CD4-positive, alpha-beta T cell treated with Interleukin-17A for 1 hour (primary cell): ENCODE measurements at regions not wholly inside any gene's neighbourhood (a gene's known extent, or its start where the extent isn't known, plus 50 kb on each side); places are given as distances from the start of the nearest gene placed in this dataset.
"Not testable (repeated sequence)": the region's sequence is repeated elsewhere in the genome, so short reads cannot be mapped to it uniquely, and the experiment has no call there.

ENCODE experiments used
- DNase-seq: peaks from one replicate; pipeline ENCODE4 v3.0.0-alpha.2; 2020

- DNase-seq = no peak
Measured at GRCh38 chr15:62218841-62219240, 53.8 kb upstream of the C2CD4B start.

DNA sequence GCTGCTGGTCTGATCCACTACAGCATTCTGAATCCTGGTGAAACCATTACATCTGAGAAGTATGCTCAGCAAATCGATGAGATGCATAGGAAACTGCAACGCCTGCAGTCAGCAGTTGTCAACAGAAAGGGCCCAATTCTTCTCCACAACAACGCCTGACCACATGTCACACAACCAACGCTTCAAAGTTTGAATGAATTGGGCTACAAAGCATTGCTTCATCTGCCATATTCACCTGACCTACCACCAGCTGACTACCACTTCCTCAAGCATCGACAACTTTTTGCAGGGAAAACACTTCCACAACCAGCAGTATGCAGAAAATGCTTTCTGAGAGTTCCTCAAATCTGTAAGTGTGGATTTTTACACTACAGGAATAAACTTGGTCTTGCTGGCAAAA, 54.7 kb upstream of the C2CD4B start:
- no peak for DNase-seq

DNA sequence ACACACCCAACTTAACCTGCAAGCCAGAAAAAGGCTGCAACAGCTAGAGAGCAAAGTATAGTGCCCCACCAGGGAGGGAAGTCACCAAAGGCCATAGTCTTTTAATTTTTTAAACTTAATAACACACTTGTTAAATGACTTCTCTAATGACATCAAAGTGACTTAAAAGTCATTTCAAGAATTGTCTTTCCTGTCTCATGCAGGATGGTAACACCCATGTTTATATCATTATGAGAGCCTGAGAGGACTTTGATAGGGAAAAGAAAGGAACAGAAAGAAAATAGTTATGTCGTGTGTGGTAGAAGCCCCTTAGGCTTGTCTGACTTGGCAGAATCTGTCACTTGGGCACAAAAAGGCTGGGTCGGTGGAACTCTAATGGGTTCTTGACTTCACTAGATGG, 57.9 kb upstream of the C2CD4B start:
- no peak for DNase-seq

DNA sequence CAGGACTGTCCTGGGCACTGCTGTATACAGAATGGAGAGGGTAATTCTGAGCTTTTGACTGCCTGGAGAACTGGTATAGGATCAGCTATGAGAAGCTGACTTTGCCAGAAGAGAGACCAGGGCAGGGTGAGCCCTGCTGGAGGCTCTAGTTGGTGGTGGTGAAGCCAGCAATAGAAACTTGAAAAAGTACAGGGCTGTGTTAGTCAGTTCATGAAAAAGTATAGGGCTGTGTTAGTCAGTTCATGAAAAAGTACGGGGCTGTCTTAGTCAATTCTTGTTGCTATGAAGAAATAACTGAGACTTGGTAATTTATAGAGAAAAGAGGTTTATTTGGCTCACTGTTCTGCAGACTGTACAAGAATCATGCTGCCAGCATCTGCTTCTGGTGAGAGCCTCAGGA, 63.5 kb upstream of the C2CD4B start:
- no peak for DNase-seq

DNA sequence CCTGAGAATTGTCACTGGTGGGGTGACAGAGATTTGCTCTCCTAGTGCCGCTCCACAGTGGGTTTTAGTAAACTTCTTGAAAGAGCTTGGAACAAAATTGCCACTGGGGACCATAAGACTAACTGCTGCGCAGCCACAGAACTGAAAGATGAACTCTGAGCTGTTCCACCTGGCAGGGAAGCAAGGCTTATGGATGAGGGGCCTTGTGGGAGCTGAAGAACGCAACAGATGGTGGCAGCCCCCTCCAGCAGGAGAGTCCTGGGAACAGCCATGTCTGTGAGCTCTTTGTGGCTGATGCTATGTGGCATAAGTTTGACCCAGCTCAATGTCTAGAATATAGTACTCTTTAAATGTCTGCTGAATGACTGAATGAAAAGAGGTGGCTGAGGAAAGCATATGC, 66.8 kb upstream of the C2CD4B start:
- no peak for DNase-seq

- DNase-seq = no peak
Measured at GRCh38 chr15:62240121-62241096, 75.3 kb upstream of the C2CD4B start.

DNA sequence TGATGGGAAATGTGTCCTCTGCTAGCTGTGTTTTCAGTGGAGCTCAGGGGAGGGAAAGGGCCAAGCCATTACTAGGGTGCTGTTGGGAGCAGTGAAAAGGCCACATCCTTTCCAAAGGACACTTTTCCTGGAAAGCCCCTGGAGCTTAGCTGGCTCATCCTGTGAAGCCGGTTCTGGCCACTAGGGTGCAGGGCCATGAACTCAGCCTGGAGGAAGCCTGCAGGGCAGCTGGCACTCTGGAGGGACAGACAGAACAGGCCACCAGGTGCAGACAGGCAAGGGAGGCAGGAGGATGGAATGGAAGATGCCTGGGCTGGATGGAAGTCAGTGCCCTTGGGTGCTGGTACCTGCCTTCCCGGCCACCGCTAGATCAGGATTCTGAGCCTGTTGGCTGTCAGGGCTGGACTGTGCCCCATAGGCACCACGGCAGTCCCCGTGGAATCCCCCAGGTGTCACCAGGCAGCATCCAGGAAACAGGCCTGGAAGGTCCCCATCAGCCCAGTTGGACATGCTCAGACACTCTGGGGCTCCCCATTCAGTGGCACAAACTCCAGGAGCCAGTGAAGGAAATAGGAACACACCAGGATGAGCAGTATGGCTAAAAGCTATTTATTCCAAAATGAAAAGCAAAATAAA, 76.2 kb upstream of the C2CD4B start:
- no peak for DNase-seq

DNA sequence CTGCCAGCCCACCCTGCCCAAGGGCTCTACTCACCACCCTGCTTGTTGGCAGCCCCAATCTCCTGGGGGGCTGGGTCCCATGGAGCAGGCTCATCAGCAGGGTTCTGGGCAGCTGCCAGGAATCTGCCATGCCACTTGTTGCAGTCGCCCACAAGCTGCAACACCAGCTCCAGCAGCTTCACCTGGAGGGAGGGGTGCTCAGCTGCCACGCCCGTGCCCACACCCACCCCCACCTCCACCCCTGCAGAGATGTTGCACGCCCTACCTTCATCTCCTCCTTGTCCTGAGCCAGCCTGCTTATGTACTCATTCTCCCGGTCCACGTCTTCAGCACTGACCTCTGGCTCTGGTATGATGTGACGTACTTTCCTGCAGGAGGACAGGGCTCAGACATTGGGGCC, 77.9 kb upstream of the C2CD4B start:
- DNase-seq = no peak

DNA sequence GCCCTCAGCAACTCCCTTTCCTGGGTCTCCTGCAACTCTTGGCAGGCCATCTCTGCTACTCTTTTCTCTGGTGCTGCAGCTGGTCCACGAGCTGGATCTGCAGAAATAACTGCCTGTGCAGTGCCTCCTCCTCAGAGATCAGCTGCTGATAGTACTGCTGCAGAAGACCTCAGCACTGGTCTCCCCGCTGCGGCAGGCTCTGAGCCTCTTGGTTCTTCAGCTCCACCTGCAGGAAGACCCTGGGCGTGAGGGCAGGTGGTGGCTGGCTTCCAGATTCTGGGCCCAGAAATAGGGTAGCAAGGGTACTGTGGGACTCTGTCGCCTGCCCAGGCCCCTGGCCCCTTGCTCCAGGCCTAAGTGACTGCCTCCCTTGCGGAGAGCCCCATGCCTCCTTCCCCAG, 79.7 kb upstream of the C2CD4B start:
- no peak for DNase-seq

DNA sequence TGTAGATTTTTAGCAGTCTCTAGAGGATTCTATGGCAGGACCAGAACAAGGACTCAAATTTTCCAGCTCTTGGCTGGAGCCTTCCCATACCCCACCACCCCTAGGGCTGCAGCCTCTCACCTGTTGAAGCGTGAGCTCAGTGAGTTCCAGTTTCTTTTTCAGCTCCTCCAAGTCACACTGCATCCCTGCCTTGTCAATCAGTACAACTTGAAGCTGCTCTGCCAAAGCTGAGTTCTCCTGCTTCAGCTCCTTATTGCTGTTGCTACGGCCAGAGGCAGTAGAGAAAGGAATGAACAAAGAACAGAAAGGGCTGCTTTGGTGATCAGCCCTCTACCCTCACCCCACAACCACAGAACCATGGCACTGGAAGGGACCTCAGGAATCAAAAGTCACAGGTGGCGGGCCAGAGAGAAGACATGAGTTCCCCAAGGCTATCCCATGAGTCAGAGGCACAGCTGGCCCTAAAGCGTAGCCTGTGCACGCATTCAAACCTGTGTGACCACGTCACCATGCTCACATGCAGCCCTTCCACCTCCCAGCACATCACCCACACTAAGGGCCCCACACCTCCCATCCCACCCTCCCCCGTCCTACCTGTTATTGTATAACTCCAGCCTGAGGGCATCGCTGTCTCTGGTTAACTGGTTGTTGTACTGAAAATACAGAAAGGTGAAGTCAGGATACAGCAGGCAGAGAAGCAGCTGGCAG, 83.3 kb upstream of the C2CD4B start:
- no peak for DNase-seq

DNA sequence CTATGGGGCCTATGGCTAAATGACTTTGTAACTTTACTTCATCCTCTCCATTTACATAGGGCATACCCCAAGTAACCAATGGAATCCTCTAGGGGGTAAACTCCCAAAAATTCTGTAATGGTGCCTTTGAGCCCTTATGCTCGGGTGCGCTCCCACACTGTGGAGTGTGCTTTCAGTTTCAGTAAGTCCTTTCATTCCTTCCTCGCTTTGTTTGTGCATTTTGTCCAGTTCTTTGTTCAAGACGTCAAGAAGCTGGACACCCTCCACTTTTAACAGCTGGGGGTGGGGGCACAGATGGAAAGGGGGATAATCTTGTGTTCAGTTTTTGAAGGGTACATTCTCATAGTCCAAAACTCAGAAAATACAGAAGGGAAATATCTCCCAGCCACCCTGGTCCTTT, 84.4 kb upstream of the C2CD4B start:
- no peak for DNase-seq

- no peak for DNase-seq
Measured at GRCh38 chr15:62250186-62250585, 85.1 kb upstream of the C2CD4B start.

GRCh38 chr15:62250978-62251377, 85.9 kb upstream of the C2CD4B start:
- no peak for DNase-seq

DNA sequence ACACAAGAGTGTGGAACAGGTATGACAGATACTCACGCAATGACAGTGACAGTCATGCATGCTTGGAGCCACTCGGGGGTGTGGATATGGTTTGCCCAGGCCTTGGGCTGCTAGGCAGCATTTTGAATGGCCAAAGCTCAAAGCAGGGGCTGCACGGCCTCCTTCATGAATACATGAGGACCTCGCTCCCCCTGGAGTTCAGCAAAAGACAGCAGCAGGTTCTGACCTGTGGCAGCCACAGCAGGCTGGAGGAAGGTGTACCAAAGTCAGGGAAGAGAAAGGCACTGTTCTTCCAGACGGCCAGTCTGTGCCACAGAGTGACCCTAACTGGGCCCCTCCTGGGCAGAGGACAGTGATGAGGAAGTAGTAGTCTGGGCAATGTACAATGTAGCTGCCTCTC, 88.2 kb upstream of the C2CD4B start:
- no peak for DNase-seq

- peak; percentile 46 for DNase-seq
Measured at GRCh38 chr15:62254137-62254934, 89.3 kb upstream of the C2CD4B start.

GRCh38 chr15:62256430-62256829, 91.3 kb upstream of the C2CD4B start:
- not testable (repeated sequence) for DNase-seq

GRCh38 chr15:62257996-62258521, 93.0 kb upstream of the C2CD4B start:
- DNase-seq = no peak

- no peak for DNase-seq
Measured at GRCh38 chr15:62262305-62262941, 97.3 kb upstream of the C2CD4B start.

DNA sequence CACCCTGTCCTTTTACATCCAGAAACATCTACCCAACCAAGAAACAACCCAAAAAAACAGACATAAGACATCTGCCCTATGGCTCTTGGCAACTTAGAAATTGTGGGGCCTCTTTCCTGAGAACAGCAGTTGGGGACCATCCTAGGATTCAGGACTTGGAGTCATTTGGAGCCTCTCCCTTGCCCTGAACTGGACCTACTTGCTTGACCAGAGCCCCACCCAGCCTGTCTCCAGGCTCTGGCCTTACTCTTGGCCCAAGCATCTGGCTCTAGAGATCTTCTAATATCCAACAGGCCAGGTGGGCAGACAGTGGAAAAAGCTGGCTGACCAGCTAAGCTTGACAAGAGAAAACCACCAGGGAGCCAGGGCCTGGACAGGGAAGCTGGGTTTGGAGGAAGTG, 99.1 kb upstream of the C2CD4B start:
- DNase-seq = no peak

- DNase-seq = no peak
Measured at GRCh38 chr15:62269504-62269903, 104.4 kb upstream of the C2CD4B start.

DNA sequence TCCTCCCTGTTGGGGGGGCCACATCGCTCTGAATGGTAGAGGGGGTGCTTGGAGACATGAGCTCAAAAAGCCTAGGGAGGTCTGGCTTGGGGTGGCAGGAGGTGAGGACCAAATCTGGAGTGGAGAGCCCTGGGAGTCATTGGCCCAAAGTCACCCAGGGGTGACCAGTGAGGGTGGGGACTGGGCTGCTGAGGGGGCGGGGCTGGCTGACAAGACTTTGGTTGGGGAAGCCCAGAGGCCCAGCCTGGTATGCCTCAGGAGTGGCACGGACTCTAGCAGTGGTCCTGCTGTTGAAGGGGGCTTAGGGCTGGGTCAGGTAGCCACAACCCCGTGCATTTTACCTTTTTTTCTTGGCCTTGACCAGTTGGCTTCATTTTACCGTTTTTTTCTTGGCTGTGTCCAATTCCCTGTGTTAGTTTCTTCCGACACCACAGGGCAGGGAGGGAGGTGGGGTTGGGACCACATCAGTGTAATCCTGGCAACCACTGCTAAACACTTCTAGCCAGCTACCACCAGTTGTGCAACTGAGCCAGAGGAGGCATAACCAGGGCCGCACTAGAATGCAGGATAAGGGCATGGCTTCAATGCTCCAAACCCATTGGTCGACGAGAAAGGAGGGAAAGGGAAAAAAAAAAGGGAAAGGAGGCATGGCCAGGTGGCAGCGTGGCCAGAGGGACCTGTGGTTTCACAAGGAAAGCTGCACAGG, 105.3 kb upstream of the C2CD4B start:
- no peak for DNase-seq
